ENCODE measurements at regions not wholly inside any gene's neighbourhood (a gene's known extent, or its start where the extent isn't known, plus 50 kb on each side); places are given as distances from the start of the nearest gene placed in this dataset.

DNA sequence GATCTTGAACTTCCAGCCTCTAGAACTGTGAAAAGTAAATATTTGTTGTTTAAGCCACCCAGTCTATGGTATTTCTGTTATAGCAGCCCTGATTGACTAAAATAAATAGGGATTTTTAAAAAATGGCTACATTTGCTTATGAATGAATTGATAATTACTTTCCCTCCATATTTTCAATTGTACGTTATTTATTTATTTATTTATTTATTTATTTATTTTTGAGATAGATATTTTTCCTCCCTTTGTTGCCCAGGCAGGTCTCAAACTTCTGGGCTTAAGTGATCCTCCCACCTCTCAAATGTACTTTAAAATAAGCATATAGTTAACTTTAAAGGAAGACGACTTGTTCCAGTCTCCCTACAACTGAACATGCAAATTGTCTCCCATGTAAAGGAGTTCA, 76.0 kb upstream of the HMGA2 start:
- Mint-ChIP-seq H3K27ac (ENCODE audit: low read depth) (no peak overlapping the region), H3K36me3 (ENCODE audit: insufficient read depth) (no peaks in the 10 kb centered on the region), H3K27me3 (peaks cover 39% of the 10 kb centered on the region), H3K4me3 (no peak overlapping the region), H3K4me1 (no peaks in the 10 kb centered on the region), H3K9me3 (no peaks in the 10 kb centered on the region)
- ATAC-seq (replicated peaks; ENCODE audit: extremely low read depth, poor library complexity, severe bottlenecking): no peak
- no peak for DNase-seq (ENCODE audit: low spot score in 2 of 2)

DNA sequence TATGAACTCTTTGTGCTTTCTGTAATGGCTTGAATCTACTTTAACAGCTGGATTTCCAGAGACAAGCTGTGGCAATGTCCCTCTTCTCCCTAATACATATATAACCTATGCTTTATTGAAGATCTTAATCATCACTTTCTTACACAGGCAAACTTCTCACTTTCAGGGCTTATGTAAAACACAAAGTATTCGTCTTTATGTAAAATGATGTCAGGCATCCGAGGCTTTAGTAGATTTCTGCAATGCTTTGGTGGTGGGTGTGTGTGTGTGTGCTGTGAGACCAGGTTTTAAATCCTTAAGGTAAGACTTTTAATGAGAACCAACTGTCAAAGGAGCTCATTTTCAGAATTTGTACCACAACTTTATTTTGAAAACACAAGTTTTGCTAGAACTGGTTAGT, 70.0 kb upstream of the HMGA2 start:
- H3K27me3 Mint-ChIP-seq: peaks cover 36% of the 10 kb centered on the region
- H3K4me1 Mint-ChIP-seq: no peaks in the 10 kb centered on the region
- DNase-seq (ENCODE audit: low spot score in 2 of 2) (no peak), ATAC-seq (replicated peaks; ENCODE audit: extremely low read depth, poor library complexity, severe bottlenecking) (no peak)
- H3K36me3 Mint-ChIP-seq (ENCODE audit: insufficient read depth): no peaks in the 10 kb centered on the region
- H3K9me3 Mint-ChIP-seq: no peaks in the 10 kb centered on the region
- H3K4me3 Mint-ChIP-seq: no peak overlapping the region
- no peak overlapping the region for H3K27ac Mint-ChIP-seq (ENCODE audit: low read depth)

DNA sequence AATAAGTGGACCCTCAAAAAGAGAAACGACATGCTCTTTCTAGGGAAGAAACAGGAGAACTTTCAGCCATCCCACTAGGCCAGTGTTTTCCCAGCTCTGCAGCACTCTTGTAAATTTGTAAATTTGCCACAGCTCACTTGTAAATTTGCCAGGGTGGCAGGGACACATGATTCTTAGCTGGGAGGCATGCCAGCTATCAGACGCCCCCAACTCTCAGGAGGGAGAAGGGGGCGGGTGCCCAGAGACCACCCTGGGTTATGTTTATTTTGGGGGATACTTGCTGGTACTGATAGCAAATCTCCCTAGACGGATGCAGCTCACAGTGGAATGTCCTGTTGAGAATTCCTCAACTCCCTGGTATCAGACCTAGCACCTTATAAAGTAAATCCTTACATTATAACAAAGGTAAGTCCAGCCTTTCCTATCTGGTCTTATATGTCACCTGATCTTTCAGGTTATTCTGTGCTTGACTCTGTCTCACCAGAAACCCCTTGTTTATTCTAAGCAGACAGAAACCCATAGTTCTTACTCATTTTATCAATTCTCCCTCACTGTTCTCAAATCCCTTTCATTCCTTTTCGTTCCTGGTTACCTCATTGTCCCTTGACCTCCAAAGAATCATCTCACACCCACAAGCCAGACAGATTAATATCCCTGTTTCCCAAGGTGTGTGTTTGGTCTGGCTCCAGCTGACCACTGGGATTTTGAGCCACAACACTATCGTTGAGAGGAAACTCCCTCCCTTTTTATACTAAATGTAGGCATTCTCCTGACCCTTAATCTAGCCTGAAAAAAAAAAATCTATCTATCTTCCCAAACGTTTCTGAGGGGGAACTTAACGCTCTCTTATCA, 69.3 kb upstream of the HMGA2 start:
- DNase-seq (ENCODE audit: low spot score in 2 of 2) (no peak), ATAC-seq (replicated peaks; ENCODE audit: extremely low read depth, poor library complexity, severe bottlenecking) (no peak)
- no peak overlapping the region for H3K4me3 Mint-ChIP-seq
- no peaks in the 10 kb centered on the region for H3K4me1 Mint-ChIP-seq
- H3K27me3 Mint-ChIP-seq: peaks cover 33% of the 10 kb centered on the region
- H3K36me3 Mint-ChIP-seq (ENCODE audit: insufficient read depth): no peaks in the 10 kb centered on the region
- no peaks in the 10 kb centered on the region for H3K9me3 Mint-ChIP-seq
- H3K27ac Mint-ChIP-seq (ENCODE audit: low read depth): no peak overlapping the region

DNA sequence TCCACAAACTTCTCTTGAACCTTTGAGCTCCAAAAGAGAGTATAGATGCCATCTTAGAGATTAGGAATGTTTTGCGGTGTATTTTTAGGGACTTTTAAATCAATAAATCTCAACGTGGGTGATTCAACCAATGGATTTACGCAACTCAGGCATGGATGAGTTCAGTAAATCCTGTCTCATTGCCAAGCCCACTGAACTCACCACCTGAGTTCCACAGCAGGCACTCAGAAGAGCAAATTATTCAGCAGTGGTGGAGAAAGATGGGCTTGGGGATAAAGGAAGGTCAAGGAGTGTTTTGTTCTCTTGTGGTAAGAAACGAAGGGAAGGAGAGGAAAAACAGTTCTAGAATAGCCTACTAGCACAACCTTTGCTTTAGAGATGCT, 68.7 kb upstream of the HMGA2 start:
- DNase-seq (ENCODE audit: low spot score in 2 of 2) (no peak), ATAC-seq (replicated peaks; ENCODE audit: extremely low read depth, poor library complexity, severe bottlenecking) (no peak)
- no peak overlapping the region for H3K4me3 Mint-ChIP-seq
- H3K27me3 Mint-ChIP-seq: peaks cover 27% of the 10 kb centered on the region
- H3K27ac Mint-ChIP-seq (ENCODE audit: low read depth): no peak overlapping the region
- no peaks in the 10 kb centered on the region for H3K9me3 Mint-ChIP-seq
- H3K4me1 Mint-ChIP-seq: no peaks in the 10 kb centered on the region
- H3K36me3 Mint-ChIP-seq (ENCODE audit: insufficient read depth): no peaks in the 10 kb centered on the region

DNA sequence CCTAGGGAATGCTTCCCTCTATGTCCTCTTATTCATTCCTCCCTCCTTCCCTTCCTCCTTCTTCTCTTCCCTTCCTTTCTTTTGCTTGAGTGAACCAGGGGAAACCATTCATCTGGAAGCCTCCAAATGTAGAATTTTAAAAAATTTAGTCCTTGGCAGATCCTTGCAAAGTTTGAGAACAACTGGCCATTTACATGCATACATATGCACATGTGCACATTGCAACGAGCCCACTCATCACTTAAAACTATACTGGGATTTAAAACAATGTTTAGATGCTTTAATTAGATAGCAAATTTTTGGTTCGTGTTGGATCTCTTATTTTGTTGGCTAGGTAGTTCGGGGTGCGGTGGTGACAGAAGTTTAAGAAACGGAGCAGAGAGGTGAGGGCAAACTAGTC, 68.0 kb upstream of the HMGA2 start:
- H3K27me3 Mint-ChIP-seq: peaks cover 25% of the 10 kb centered on the region
- ATAC-seq (replicated peaks; ENCODE audit: extremely low read depth, poor library complexity, severe bottlenecking) (no peak), DNase-seq (ENCODE audit: low spot score in 2 of 2) (no peak)
- no peak overlapping the region for H3K27ac Mint-ChIP-seq (ENCODE audit: low read depth)
- no peaks in the 10 kb centered on the region for H3K9me3 Mint-ChIP-seq
- H3K4me1 Mint-ChIP-seq: no peaks in the 10 kb centered on the region
- H3K4me3 Mint-ChIP-seq: no peak overlapping the region
- H3K36me3 Mint-ChIP-seq (ENCODE audit: insufficient read depth): no peaks in the 10 kb centered on the region

DNA sequence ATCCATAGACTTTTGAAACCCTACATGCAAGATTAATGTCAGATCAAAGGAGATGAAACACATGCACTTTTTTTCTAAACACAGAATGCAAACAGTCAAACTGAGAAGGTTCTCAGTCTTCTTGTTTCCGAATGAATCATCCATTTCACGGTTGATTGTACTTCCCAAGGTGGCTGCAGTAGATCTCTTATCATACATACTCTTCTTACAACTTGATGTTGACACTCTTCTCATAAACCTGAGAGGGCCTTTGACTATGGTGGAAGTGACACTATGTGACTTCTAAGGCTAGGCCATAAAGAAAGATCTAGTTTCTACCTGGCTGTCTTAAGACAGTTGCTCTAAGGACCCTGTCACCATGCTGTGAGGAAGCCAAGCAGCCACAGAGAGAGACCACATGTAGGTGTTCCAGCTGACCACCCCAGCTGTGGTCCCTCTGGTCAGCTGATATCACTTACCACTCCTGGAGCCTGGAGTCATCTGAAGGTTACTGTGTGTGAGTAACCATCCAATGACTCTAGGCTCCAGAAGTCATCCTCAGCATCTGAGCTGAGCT, 67.2 kb upstream of the HMGA2 start:
- DNase-seq (ENCODE audit: low spot score in 2 of 2) (no peak), ATAC-seq (replicated peaks; ENCODE audit: extremely low read depth, poor library complexity, severe bottlenecking) (no peak)
- Mint-ChIP-seq H3K36me3 (ENCODE audit: insufficient read depth) (no peaks in the 10 kb centered on the region), H3K9me3 (no peaks in the 10 kb centered on the region), H3K4me3 (no peak overlapping the region), H3K27me3 (peaks cover 25% of the 10 kb centered on the region), H3K4me1 (no peaks in the 10 kb centered on the region), H3K27ac (ENCODE audit: low read depth) (no peak overlapping the region)

DNA sequence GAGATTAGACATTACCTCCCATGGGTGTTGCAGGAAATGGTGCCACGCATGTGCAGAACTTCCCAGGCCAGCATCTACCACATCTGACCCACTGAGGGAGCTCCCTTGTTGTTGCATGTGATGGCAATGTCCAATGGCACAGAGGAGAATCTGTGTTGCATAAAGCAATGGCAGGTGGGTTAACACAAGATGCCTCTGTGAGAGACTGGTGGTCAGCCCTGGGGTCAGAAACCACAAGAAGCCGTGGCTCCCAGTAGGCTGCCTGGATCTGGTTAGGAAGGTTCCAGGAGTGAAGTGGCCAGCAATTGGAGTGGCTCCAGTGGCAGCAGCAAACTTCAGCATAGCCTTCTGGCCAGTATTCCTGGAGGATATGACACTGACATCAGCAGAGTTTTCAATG, 65.9 kb upstream of the HMGA2 start:
- H3K27ac Mint-ChIP-seq (ENCODE audit: low read depth): no peak overlapping the region
- no peaks in the 10 kb centered on the region for H3K4me1 Mint-ChIP-seq
- H3K36me3 Mint-ChIP-seq (ENCODE audit: insufficient read depth): no peaks in the 10 kb centered on the region
- no peak for DNase-seq (ENCODE audit: low spot score in 2 of 2)
- H3K27me3 Mint-ChIP-seq: peaks cover 25% of the 10 kb centered on the region
- no peaks in the 10 kb centered on the region for H3K9me3 Mint-ChIP-seq
- H3K4me3 Mint-ChIP-seq: no peak overlapping the region
- no peak for ATAC-seq (replicated peaks; ENCODE audit: extremely low read depth, poor library complexity, severe bottlenecking)

DNA sequence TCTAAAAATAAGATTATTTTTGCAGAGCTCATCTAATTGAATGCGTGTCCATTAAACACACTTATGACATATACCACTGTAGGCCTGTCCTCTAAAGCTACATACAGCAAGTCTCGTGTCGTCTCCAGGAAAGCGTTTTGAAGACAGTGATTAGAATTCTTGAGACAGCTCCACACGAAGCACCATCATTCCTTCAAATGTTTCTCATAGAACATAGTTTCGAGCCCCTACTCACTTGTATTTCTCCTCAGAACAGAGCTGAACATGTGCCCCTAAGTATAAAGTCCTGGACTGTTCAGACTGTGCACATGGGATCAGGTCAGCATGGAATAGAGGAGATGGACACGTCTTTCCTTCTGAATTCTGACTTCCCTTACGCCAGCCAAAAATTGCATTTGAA, 64.5 kb upstream of the HMGA2 start:
- no peak overlapping the region for H3K27ac Mint-ChIP-seq (ENCODE audit: low read depth)
- H3K27me3 Mint-ChIP-seq: peaks cover 24% of the 10 kb centered on the region
- H3K4me3 Mint-ChIP-seq: no peak overlapping the region
- ATAC-seq (replicated peaks; ENCODE audit: extremely low read depth, poor library complexity, severe bottlenecking) (no peak), DNase-seq (ENCODE audit: low spot score in 2 of 2) (no peak)
- no peaks in the 10 kb centered on the region for H3K9me3 Mint-ChIP-seq
- no peaks in the 10 kb centered on the region for H3K4me1 Mint-ChIP-seq
- no peaks in the 10 kb centered on the region for H3K36me3 Mint-ChIP-seq (ENCODE audit: insufficient read depth)

DNA sequence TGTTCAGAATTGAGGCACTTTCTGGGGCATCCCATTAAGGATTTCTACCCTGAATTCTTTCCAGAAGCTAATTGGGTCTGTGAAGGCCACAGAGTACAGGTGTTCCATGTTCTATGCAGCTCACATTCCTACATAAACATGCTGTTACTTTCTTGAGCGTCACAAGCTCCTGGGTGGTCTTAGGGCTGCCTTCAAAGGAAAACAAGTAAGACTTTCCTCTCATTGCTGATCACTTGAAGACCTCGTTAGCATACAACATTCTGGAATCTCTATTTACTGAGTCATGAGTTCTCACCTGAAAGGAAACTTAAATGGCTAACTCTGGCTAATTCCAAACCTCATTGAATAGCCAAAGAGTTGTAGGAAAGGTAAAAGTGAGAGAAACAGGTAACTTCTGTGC, 63.0 kb upstream of the HMGA2 start:
- Mint-ChIP-seq H3K9me3 (no peaks in the 10 kb centered on the region), H3K4me3 (no peak overlapping the region), H3K27me3 (peaks cover 8% of the 10 kb centered on the region), H3K36me3 (ENCODE audit: insufficient read depth) (no peaks in the 10 kb centered on the region), H3K27ac (ENCODE audit: low read depth) (no peak overlapping the region), H3K4me1 (no peaks in the 10 kb centered on the region)
- no peak for DNase-seq (ENCODE audit: low spot score in 2 of 2)
- no peak for ATAC-seq (replicated peaks; ENCODE audit: extremely low read depth, poor library complexity, severe bottlenecking)

DNA sequence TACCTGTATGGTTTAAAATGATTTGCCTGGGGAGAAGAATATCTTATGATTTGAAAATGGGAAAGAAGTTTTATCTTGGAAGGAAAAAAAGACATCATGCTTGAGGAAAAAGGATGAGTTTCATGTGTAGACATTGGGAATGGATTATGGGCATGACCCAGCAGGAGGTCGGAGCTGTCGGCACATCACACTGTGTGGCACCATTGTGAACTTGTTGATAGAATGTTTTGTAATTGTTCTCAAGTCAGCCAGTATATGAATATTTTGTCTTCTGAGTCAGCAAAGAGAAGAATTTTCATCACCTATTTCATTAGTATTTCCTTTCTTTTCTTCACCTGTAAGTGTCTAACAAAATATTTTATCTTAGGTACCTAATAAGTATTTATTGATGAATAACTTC, 60.0 kb upstream of the HMGA2 start:
- Mint-ChIP-seq H3K9me3 (no peaks in the 10 kb centered on the region), H3K4me1 (no peaks in the 10 kb centered on the region), H3K4me3 (no peak overlapping the region), H3K36me3 (ENCODE audit: insufficient read depth) (no peaks in the 10 kb centered on the region), H3K27me3 (peaks cover 10% of the 10 kb centered on the region), H3K27ac (ENCODE audit: low read depth) (no peak overlapping the region)
- no peak for ATAC-seq (replicated peaks; ENCODE audit: extremely low read depth, poor library complexity, severe bottlenecking)
- no peak for DNase-seq (ENCODE audit: low spot score in 2 of 2)

DNA sequence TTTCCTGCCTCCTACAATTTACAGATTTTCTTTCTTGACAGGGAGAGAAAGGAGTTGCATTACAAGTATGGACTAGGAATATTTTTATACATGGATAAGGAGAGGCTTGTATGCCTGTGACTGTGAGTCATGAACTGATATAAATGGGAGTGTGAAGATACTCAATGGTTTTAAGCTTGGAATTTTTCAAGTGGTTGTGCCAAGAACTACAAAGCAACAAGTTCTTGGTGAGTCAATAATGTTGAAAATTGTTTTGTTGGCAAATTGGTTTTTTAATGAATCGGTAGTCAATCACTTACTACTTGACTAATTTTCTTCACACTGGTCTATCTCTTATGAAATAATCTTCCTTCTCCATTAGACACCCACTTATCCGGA, 58.9 kb upstream of the HMGA2 start:
- Mint-ChIP-seq H3K27me3 (peaks cover 10% of the 10 kb centered on the region), H3K36me3 (ENCODE audit: insufficient read depth) (no peaks in the 10 kb centered on the region), H3K9me3 (no peaks in the 10 kb centered on the region), H3K4me3 (no peak overlapping the region), H3K27ac (ENCODE audit: low read depth) (no peak overlapping the region), H3K4me1 (no peaks in the 10 kb centered on the region)
- DNase-seq (ENCODE audit: low spot score in 2 of 2): no peak
- no peak for ATAC-seq (replicated peaks; ENCODE audit: extremely low read depth, poor library complexity, severe bottlenecking)

DNA sequence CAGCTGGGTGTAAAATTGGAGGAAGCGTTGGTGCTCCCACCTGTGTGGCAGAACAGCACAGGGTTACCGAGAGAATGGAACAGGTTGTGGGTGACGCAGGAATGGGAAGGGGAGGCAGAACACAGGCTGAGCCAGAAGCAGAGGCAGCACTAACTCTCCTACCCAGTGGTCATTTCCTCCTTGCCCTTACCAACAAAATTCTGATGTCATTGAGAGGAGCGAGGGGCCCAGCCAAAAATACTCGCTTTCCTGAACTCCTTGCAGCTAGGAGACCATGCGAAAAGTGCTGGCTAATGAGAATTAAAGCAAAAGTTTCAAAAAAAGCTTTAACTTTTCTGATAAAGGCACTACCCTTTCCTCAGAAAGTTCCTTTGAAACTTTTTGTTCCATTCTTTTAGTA, 54.4 kb upstream of the HMGA2 start:
- Mint-ChIP-seq H3K27ac (ENCODE audit: low read depth) (no peak overlapping the region), H3K36me3 (ENCODE audit: insufficient read depth) (no peaks in the 10 kb centered on the region), H3K4me3 (no peak overlapping the region), H3K9me3 (no peaks in the 10 kb centered on the region), H3K27me3 (peaks cover 20% of the 10 kb centered on the region), H3K4me1 (no peaks in the 10 kb centered on the region)
- DNase-seq (ENCODE audit: low spot score in 2 of 2) (no peak), ATAC-seq (replicated peaks; ENCODE audit: extremely low read depth, poor library complexity, severe bottlenecking) (no peak)

All from central memory CD8-positive, alpha-beta T cell (primary cell).